K562 (cell line): ENCODE measurements at regions not wholly inside any gene's neighbourhood (a gene's known extent, or its start where the extent isn't known, plus 50 kb on each side); places are given as distances from the start of the nearest gene placed in this dataset.

Experiments
- BDP1 ChIP-seq: IDR thresholded peaks from 3 replicates; pipeline ENCODE4 v1.6.1; 2011; ENCODE audit not compliant: insufficient read length, insufficient read depth
- E4F1 ChIP-seq: fragments of 250-450 bp; sonication (Bioruptor Pico); IDR thresholded peaks from 2 replicates; pipeline ENCODE4 v1.5.0; 2021; ENCODE audit warnings: mild to moderate bottlenecking, borderline replicate concordance
- EZH2 ChIP-seq: IDR thresholded peaks from 2 replicates; pipeline ENCODE4 v1.6.1; 2012; ENCODE audit warnings: low read depth, mild to moderate bottlenecking, inconsistent platforms, low read length, borderline replicate concordance
- KLF16 ChIP-seq: IDR thresholded peaks from 2 replicates; pipeline ENCODE4 v1.6.1; 2016; ENCODE audit warnings: antibody characterized with exemption
- LEF1 ChIP-seq: fragments of 450-650 bp; IDR thresholded peaks from 2 replicates; pipeline ENCODE4 v1.6.1; 2016; ENCODE audit warnings: mild to moderate bottlenecking
- POLR2A ChIP-seq: fragments of 450-650 bp; conservative IDR thresholded peaks from 2 replicates; pipeline ENCODE4 v1.6.1; 2016
- REST ChIP-seq, 2 experiments: fragments of 450-650 bp; formaldehyde crosslinking in 1 of 2; IDR thresholded peaks; 2 replicates each; pipeline versions ENCODE4 v1.4.0 to v1.6.1; 2014 to 2020; ENCODE audit warnings: mild to moderate bottlenecking in 2 of 2, borderline replicate concordance in 1 of 2, low read depth in 1 of 2
- SRF ChIP-seq, 2 experiments: fragments of 250-450, 450-650 bp in 1 of 2; sonication (Bioruptor Pico) in 1 of 2; sonication (generic) in 1 of 2; formaldehyde crosslinking; IDR thresholded peaks; 2 replicates each; pipeline versions ENCODE4 v1.5.0 to v1.5.1; 2020 to 2022; ENCODE audit warnings: mild to moderate bottlenecking in 1 of 2, missing genetic modification reagents in 1 of 2
- TBL1XR1 ChIP-seq, 2 experiments: IDR thresholded peaks; 2 replicates each; pipeline ENCODE4 v1.6.1; 2012; ENCODE audit warnings: improper control_type of control experiment in 2 of 2, low read length in 2 of 2, mild to moderate bottlenecking in 1 of 2
- TBP ChIP-seq: optimal IDR thresholded peaks from 2 replicates; pipeline ENCODE3; 2011; ENCODE audit warnings: low read depth, low read length, improper control_type of control experiment
- ZBTB40 ChIP-seq, 2 experiments: fragments of 450-650 bp in 1 of 2; sonication (generic) in 1 of 2; formaldehyde crosslinking in 1 of 2; IDR thresholded peaks; 2 replicates each; pipeline versions ENCODE4 v1.7.1 to v1.9.0; 2016 to 2022; ENCODE audit warnings: inconsistent platforms in 1 of 2, mild to moderate bottlenecking in 1 of 2, missing genetic modification reagents in 1 of 2
- ZNF232 ChIP-seq: sonication (generic); formaldehyde crosslinking; IDR thresholded peaks from 2 replicates; pipeline ENCODE4 v1.8.0; 2022; ENCODE audit warnings: mild to moderate bottlenecking, missing genetic modification reagents
- ZNF24 ChIP-seq: fragments of 450-650 bp; IDR thresholded peaks from 2 replicates; pipeline ENCODE4 v1.6.1; 2016
- ZNF764 ChIP-seq: fragments of 250-450 bp; sonication (Bioruptor Pico); IDR thresholded peaks from 2 replicates; pipeline ENCODE4 v1.4.0; 2020; ENCODE audit warnings: low read depth, mild to moderate bottlenecking, moderate library complexity

DNA sequence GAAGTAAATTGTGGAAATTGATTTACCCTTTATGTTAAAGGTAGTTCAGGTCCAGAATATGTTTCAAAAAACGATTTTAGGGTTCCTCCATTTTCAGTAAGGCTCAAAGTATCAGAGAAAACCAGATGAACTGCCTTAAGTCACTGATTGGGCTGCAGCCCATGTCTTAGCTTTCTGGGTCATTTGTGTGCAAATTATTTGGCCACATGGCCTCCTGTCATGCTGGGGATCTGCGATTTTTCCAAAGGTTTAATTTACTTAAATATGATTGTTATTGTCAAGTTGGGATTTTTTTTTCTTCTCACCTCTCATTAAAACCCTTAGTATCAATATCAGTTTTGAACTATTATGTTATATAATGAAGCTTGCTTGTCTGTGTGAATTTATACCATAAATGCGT lies 135.9 kb upstream of the DPYD start:
- TF ChIP-seq E4F1 (CRISPR knock-in tag) (no peak), REST (IDR thresholded peaks at IDR 0.05; ENCODE audit: borderline replicate concordance) (no peak), REST (CRISPR knock-in tag; IDR thresholded peaks at IDR 0.05; ENCODE audit: low read depth) (no peak), TBL1XR1 (IDR thresholded peaks at IDR 0.05; ENCODE audit: low read length in 2 of 2) (no peak), ZNF24 (no peak), KLF16 (no peak), EZH2 (no peak), POLR2A (no peak), ZNF232 (CRISPR knock-in tag) (no peak), TBP (no peak), SRF (CRISPR knock-in tag; IDR thresholded peaks at IDR 0.05) (no peak), BDP1 (no peak), ZBTB40 (IDR thresholded peaks at IDR 0.05) (no peak), ZBTB40 (CRISPR knock-in tag; IDR thresholded peaks at IDR 0.05) (no peak), LEF1 (no peak), ZNF764 (no peak)
